NB4 (cell line): ENCODE measurements at regions not wholly inside any gene's neighbourhood (a gene's known extent, or its start where the extent isn't known, plus 50 kb on each side); places are given as distances from the start of the nearest gene placed in this dataset.

Source experiments
- DNase-seq: peaks from one replicate; pipeline ENCODE4 v3.0.0; 2010; ENCODE audit warnings: low read depth
- H3K4me3 ChIP-seq: one replicate; pipeline ENCODE4 v1.5.1; 2011; ENCODE audit warnings: mild to moderate bottlenecking, low read depth, low read length, moderate library complexity
- MAX ChIP-seq: IDR thresholded peaks from 2 replicates; pipeline ENCODE4 v1.6.1; 2011; ENCODE audit warnings: low read depth, low read length
- MYC ChIP-seq: IDR thresholded peaks from 2 replicates; pipeline ENCODE4 v1.6.1; 2011; ENCODE audit warnings: low read depth, low read length
- POLR2A ChIP-seq: IDR thresholded peaks from 2 replicates; pipeline ENCODE4 v1.6.1; 2011; ENCODE audit warnings: mild to moderate bottlenecking; ENCODE audit not compliant: insufficient read length; ENCODE audit errors: extremely low read depth
- TF ChIP-seq, protein P1 (sequence below): IDR thresholded peaks from one replicate; pipeline ENCODE4 v1.5.1; 2012; ENCODE audit warnings: low read depth, low read length

- TF ChIP-seq MYC (no peak), POLR2A (no peak), MAX (no peak)
- TF ChIP-seq, protein P1, sequence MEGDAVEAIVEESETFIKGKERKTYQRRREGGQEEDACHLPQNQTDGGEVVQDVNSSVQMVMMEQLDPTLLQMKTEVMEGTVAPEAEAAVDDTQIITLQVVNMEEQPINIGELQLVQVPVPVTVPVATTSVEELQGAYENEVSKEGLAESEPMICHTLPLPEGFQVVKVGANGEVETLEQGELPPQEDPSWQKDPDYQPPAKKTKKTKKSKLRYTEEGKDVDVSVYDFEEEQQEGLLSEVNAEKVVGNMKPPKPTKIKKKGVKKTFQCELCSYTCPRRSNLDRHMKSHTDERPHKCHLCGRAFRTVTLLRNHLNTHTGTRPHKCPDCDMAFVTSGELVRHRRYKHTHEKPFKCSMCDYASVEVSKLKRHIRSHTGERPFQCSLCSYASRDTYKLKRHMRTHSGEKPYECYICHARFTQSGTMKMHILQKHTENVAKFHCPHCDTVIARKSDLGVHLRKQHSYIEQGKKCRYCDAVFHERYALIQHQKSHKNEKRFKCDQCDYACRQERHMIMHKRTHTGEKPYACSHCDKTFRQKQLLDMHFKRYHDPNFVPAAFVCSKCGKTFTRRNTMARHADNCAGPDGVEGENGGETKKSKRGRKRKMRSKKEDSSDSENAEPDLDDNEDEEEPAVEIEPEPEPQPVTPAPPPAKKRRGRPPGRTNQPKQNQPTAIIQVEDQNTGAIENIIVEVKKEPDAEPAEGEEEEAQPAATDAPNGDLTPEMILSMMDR, result no peak
- DNase-seq, result no peak
- no peak overlapping the region for H3K4me3 ChIP-seq
Observed at GRCh38 chr6:74213995-74214394, 518.0 kb downstream of the CD109 start.

- DNase-seq, result no peak
- no peak for TF ChIP-seq MYC
- TF ChIP-seq POLR2A, result no peak
- TF ChIP-seq, protein P1, result no peak
- TF ChIP-seq MAX, result no peak
Observed at GRCh38 chr6:74208239-74208638, 512.2 kb downstream of the CD109 start.

DNA sequence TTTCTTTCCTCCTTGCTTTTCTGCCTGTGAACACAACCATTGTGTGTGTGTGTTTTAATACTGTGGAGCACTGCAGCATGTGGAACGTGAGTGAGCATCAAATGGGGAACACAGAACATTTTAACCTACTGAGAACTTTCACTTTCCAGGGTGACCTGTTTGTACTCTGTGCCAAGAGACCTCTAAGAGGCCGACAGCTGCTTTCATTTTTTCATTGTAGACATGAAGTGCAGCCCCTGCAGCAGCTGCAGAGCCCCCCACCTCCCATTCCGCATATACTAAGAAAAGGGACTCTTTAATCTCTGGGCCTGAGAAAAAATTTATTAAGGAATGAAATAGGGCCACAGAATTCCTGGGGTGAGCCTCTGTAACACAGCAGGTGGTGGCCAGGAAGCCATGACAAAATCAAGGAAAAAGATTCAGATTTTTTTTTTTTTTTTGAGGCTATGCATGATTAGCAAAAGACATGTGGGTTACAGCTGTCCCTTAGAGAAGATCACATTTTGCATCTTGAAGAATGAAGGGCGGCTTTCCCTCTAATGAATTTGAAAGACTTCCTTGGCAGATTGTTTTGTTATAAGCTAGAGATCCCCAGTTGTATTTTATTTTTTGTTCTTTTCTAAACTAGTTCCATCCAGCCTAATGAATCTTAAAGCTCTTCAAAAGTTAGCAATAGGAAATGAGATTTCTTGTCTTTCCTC lies 503.4 kb downstream of the CD109 start:
- no peak for DNase-seq
- TF ChIP-seq MAX (no peak), POLR2A (no peak), MYC (no peak)
- TF ChIP-seq, protein P1, result no peak
- H3K4me3 ChIP-seq, result no peak overlapping the region

More at GRCh38 chr6:74208239-74208638, 512.2 kb downstream of the CD109 start:
- no peak overlapping the region for H3K4me3 ChIP-seq

GRCh38 chr6:74197310-74197709 lies 501.3 kb downstream of the CD109 start:
- TF ChIP-seq MYC (no peak), POLR2A (no peak), MAX (no peak)
- TF ChIP-seq, protein P1, result no peak
- DNase-seq, result no peak
- H3K4me3 ChIP-seq, result no peak overlapping the region

- TF ChIP-seq MYC, result no peak
- TF ChIP-seq, protein P1, result no peak
- no peak for TF ChIP-seq MAX
- TF ChIP-seq POLR2A, result no peak
- no peak for DNase-seq
- no peak overlapping the region for H3K4me3 ChIP-seq
Observed at GRCh38 chr6:74187811-74188210, 491.8 kb downstream of the CD109 start.
